HepG2 (cell line): ENCODE measurements at regions not wholly inside any gene's neighbourhood (a gene's known extent, or its start where the extent isn't known, plus 50 kb on each side); places are given as distances from the start of the nearest gene placed in this dataset.

Source experiments
- ATAC-seq: fragments of 200-7000 bp; cut with Tn5 transposase; 3 replicates; pipeline ENCODE4 v1.9.1; 2020; ENCODE audit warnings: mild to moderate bottlenecking, moderate library complexity
- BruUV-seq: library from RNA; stranded (reverse); fragments of 400-500 nt; replicated peaks from 2 replicates; lab custom pipeline; 2021; lab: Mats Ljungman, UMichigan
- CTCF ChIA-PET: fragments of 300-600 bp; formaldehyde crosslinking; extraction: SDS; loops from one replicate; lab custom pipeline; 2021; ENCODE audit warnings: low total read pairs, inconsistent platforms, low intra/inter-chr PET ratio; lab: Yijun Ruan, JAX
- POLR2A ChIA-PET: fragments of 350-600 bp; sonication (Branson Sonifier 250); formaldehyde crosslinking; loops from one replicate; lab custom pipeline; 2020; ENCODE audit warnings: antibody characterized with exemption, inconsistent platforms; lab: Yijun Ruan, JAX
- DNase-seq: peaks from one replicate; pipeline ENCODE4 v3.0.0-alpha.2; 2015; ENCODE audit warnings: low spot score
- FAIRE-seq: peaks from 3 replicates; lab custom pipeline; 2011; peaks lifted over from hg19 to GRCh38; lab: Jason Lieb, UNC
- H2AFZ ChIP-seq: one replicate; pipeline ENCODE4 v1.6.1; 2011; ENCODE audit warnings: low read length, inconsistent platforms
- H3K27ac ChIP-seq: fragments of 300-600 bp; 3 replicates; pipeline ENCODE4 v1.8.0; 2011; ENCODE audit warnings: mixed run types, mild to moderate bottlenecking, mixed read lengths, low read length, inconsistent platforms; ENCODE audit not compliant: insufficient read depth; ENCODE audit errors: extremely low read length
- H3K27me3 ChIP-seq, 2 experiments: fragments of 200-600 bp in 1 of 2; 2 replicates in 1 of 2; 3 replicates in 1 of 2; pipeline versions ENCODE4 v1.6.0 to v1.8.0; 2011; ENCODE audit warnings: low read length in 2 of 2, mild to moderate bottlenecking in 2 of 2, moderate library complexity in 2 of 2, inconsistent platforms in 1 of 2; ENCODE audit not compliant: insufficient read depth in 2 of 2, control insufficient read depth in 1 of 2
- H3K36me3 ChIP-seq, 2 experiments: fragments of 200-600 bp in 1 of 2; replicated peaks in 1 of 2; 2 replicates in 1 of 2; 3 replicates in 1 of 2; pipeline versions ENCODE4 v1.5.1 to v1.8.0; 2011; ENCODE audit warnings: low read length in 2 of 2, inconsistent platforms in 1 of 2; ENCODE audit not compliant: insufficient read depth in 2 of 2, control insufficient read depth in 1 of 2
- H3K4me1 ChIP-seq: 2 replicates; pipeline ENCODE4 v1.5.1; 2012; ENCODE audit warnings: low read length, inconsistent platforms; ENCODE audit not compliant: insufficient read depth
- H3K4me2 ChIP-seq: 2 replicates; pipeline ENCODE4 v1.6.0; 2011; ENCODE audit warnings: low read depth, low read length, inconsistent platforms
- H3K4me3 ChIP-seq, 3 experiments: fragments of 200-600 bp in 1 of 3; sonication (generic), shearing (Covaris generic) in 1 of 3; replicated peaks in 1 of 3; 2 replicates each; pipeline ENCODE4 v1.5.1; 2011 to 2016; ENCODE audit warnings: low read length in 3 of 3, inconsistent platforms in 2 of 3, low read depth in 2 of 3, mild to moderate bottlenecking in 2 of 3, control low read depth in 1 of 3, mixed read lengths in 1 of 3; ENCODE audit not compliant: insufficient read depth in 1 of 3
- H3K79me2 ChIP-seq: one replicate; pipeline ENCODE4 v1.6.1; 2011; ENCODE audit warnings: low read length, inconsistent platforms; ENCODE audit not compliant: insufficient read depth
- H3K9ac ChIP-seq: 2 replicates; pipeline ENCODE4 v1.6.0; 2011; ENCODE audit warnings: mild to moderate bottlenecking, low read depth, low read length, inconsistent platforms; ENCODE audit not compliant: insufficient read depth
- H3K9me3 ChIP-seq: 2 replicates; pipeline ENCODE4 v1.5.1; 2012; ENCODE audit warnings: mild to moderate bottlenecking, low read length
- H4K20me1 ChIP-seq: 2 replicates; pipeline ENCODE4 v1.6.0; 2011; ENCODE audit warnings: inconsistent platforms, mild to moderate bottlenecking, low read length, moderate library complexity; ENCODE audit not compliant: insufficient read depth
- DBP ChIP-seq: sonication (generic); formaldehyde crosslinking; IDR thresholded peaks from 2 replicates; pipeline ENCODE4 v1.4.0; 2020; ENCODE audit warnings: missing genetic modification reagents; ENCODE audit errors: not compliant biosample characterization
- PRDM15 ChIP-seq: sonication (generic); formaldehyde crosslinking; IDR thresholded peaks from 2 replicates; pipeline ENCODE4 v1.4.0; 2020; ENCODE audit warnings: missing genetic modification reagents
- SRSF9 ChIP-seq: fragments of 200-400 bp; formaldehyde crosslinking; IDR thresholded peaks from 2 replicates; pipeline ENCODE4 v1.6.1; 2018; ENCODE audit warnings: borderline replicate concordance, mild to moderate bottlenecking, low read depth, low read length; ENCODE audit not compliant: insufficient read depth, poor library complexity, severe bottlenecking
- TBP ChIP-seq: sonication (generic); formaldehyde crosslinking; IDR thresholded peaks from 2 replicates; pipeline ENCODE4 v1.5.0; 2020; ENCODE audit warnings: missing genetic modification reagents
- TIGD3 ChIP-seq: sonication (generic); formaldehyde crosslinking; IDR thresholded peaks from 2 replicates; pipeline ENCODE4 v1.5.1; 2020; ENCODE audit warnings: mild to moderate bottlenecking, missing genetic modification reagents, borderline replicate concordance
- ZBTB20 ChIP-seq: sonication (generic); formaldehyde crosslinking; IDR thresholded peaks from 2 replicates; pipeline ENCODE4 v1.8.1; 2023; ENCODE audit warnings: missing genetic modification reagents, low read depth, mild to moderate bottlenecking, borderline replicate concordance
- ZMYM2 ChIP-seq: sonication (generic); formaldehyde crosslinking; IDR thresholded peaks from 2 replicates; pipeline ENCODE4 v1.8.0; 2022; ENCODE audit warnings: mild to moderate bottlenecking, missing genetic modification reagents
- ZMYM4 ChIP-seq: sonication (generic); formaldehyde crosslinking; IDR thresholded peaks from 2 replicates; pipeline ENCODE4 v1.8.1; 2023; ENCODE audit warnings: mild to moderate bottlenecking, missing genetic modification reagents
- ZNF430 ChIP-seq: sonication (generic); formaldehyde crosslinking; IDR thresholded peaks from 2 replicates; pipeline ENCODE4 v1.9.0; 2021; ENCODE audit warnings: mild to moderate bottlenecking, missing genetic modification reagents
- WGBS: methylation state at CpG from one replicate; pipeline ENCODE4 v1.1.6; 2017; ENCODE audit warnings: low lambda C conversion rate; 5-methylcytosine and 5-hydroxymethylcytosine counted together
- in situ Hi-C: cut with HindIII; loops from 2 replicates; pipeline ENCODE4 v1.10.0; 2017; ENCODE audit warnings: low pct_unique_long_range_greater_than_20kb; ENCODE audit not compliant: extremely low pct_ligation_motif_present
- intact Hi-C: fragments of 100-400 bp; cut with micrococcal nuclease; formaldehyde crosslinking; loops from one replicate; pipeline ENCODE4 v1.10.0; 2022; ENCODE audit not compliant: unreplicated experiment
- TF ChIP-seq, protein P1 (sequence below): sonication (generic); formaldehyde crosslinking; IDR thresholded peaks from 2 replicates; pipeline ENCODE4 v1.8.1; 2022; ENCODE audit warnings: mild to moderate bottlenecking, missing genetic modification reagents
- TF ChIP-seq, protein P2 (sequence below): sonication (generic); formaldehyde crosslinking; IDR thresholded peaks from 2 replicates; pipeline ENCODE4 v1.9.0; 2021; ENCODE audit warnings: mild to moderate bottlenecking, missing genetic modification reagents

GRCh38 chr7:68043546-68043945 lies 1046.9 kb downstream of the TYW1 start:
- 0% methylated on average over 1 of the region's 4 CpGs for WGBS
- CTCF ChIA-PET = no interaction called here
- ATAC-seq = no peak
- H4K20me1 ChIP-seq = no peaks in the 10 kb centered on the region
- no peak overlapping the region for H3K4me3 ChIP-seq
- no peaks in the 10 kb centered on the region for H3K79me2 ChIP-seq
- H3K27me3 ChIP-seq = no peaks in the 10 kb centered on the region
- no peak overlapping the region for H3K27ac ChIP-seq
- in situ Hi-C loops = no loop called here
- no peak for FAIRE-seq
- no peak overlapping the region for H2AFZ ChIP-seq
- intact Hi-C loops = no loop called here
- no peaks in the 10 kb centered on the region for H3K9me3 ChIP-seq
- H3K4me2 ChIP-seq = no peak overlapping the region
- no peak for DNase-seq
- H3K9ac ChIP-seq = no peak overlapping the region
- no peaks in the 10 kb centered on the region for H3K36me3 ChIP-seq
- 0 out of 2 replicates have a peak, but pooled peaks cover 8% of the 10 kb centered on the region for H3K4me1 ChIP-seq
- no TSS peak for BruUV-seq
- POLR2A ChIA-PET = no interaction called here
- TF ChIP-seq SRSF9 (no peak), DBP (no peak), ZNF430 (CRISPR knock-in tag) (no peak), TBP (CRISPR knock-in tag) (no peak), PRDM15 (CRISPR knock-in tag) (no peak), ZBTB20 (no peak), TIGD3 (CRISPR knock-in tag) (no peak), ZMYM4 (CRISPR knock-in tag) (no peak), ZMYM2 (CRISPR knock-in tag) (no peak)
- TF ChIP-seq, protein P1, sequence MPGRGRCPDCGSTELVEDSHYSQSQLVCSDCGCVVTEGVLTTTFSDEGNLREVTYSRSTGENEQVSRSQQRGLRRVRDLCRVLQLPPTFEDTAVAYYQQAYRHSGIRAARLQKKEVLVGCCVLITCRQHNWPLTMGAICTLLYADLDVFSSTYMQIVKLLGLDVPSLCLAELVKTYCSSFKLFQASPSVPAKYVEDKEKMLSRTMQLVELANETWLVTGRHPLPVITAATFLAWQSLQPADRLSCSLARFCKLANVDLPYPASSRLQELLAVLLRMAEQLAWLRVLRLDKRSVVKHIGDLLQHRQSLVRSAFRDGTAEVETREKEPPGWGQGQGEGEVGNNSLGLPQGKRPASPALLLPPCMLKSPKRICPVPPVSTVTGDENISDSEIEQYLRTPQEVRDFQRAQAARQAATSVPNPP = no peak
- TF ChIP-seq, protein P2, sequence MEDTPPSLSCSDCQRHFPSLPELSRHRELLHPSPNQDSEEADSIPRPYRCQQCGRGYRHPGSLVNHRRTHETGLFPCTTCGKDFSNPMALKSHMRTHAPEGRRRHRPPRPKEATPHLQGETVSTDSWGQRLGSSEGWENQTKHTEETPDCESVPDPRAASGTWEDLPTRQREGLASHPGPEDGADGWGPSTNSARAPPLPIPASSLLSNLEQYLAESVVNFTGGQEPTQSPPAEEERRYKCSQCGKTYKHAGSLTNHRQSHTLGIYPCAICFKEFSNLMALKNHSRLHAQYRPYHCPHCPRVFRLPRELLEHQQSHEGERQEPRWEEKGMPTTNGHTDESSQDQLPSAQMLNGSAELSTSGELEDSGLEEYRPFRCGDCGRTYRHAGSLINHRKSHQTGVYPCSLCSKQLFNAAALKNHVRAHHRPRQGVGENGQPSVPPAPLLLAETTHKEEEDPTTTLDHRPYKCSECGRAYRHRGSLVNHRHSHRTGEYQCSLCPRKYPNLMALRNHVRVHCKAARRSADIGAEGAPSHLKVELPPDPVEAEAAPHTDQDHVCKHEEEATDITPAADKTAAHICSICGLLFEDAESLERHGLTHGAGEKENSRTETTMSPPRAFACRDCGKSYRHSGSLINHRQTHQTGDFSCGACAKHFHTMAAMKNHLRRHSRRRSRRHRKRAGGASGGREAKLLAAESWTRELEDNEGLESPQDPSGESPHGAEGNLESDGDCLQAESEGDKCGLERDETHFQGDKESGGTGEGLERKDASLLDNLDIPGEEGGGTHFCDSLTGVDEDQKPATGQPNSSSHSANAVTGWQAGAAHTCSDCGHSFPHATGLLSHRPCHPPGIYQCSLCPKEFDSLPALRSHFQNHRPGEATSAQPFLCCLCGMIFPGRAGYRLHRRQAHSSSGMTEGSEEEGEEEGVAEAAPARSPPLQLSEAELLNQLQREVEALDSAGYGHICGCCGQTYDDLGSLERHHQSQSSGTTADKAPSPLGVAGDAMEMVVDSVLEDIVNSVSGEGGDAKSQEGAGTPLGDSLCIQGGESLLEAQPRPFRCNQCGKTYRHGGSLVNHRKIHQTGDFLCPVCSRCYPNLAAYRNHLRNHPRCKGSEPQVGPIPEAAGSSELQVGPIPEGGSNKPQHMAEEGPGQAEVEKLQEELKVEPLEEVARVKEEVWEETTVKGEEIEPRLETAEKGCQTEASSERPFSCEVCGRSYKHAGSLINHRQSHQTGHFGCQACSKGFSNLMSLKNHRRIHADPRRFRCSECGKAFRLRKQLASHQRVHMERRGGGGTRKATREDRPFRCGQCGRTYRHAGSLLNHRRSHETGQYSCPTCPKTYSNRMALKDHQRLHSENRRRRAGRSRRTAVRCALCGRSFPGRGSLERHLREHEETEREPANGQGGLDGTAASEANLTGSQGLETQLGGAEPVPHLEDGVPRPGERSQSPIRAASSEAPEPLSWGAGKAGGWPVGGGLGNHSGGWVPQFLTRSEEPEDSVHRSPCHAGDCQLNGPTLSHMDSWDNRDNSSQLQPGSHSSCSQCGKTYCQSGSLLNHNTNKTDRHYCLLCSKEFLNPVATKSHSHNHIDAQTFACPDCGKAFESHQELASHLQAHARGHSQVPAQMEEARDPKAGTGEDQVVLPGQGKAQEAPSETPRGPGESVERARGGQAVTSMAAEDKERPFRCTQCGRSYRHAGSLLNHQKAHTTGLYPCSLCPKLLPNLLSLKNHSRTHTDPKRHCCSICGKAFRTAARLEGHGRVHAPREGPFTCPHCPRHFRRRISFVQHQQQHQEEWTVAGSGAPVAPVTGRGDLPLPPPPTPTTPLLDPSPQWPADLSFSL (CRISPR knock-in tag) = no peak
